Right lobe of liver (tissue), 4 donors: ENCODE measurements at regions not wholly inside any gene's neighbourhood (a gene's known extent, or its start where the extent isn't known, plus 50 kb on each side); places are given as distances from the start of the nearest gene placed in this dataset.

ENCODE experiments used
- CTCF ChIP-seq, 4 donors: fragments of 200-600 bp in 3 of 4; fragments of 450-650 bp in 1 of 4; IDR thresholded peaks; one replicate each; pipeline versions ENCODE4 v1.5.1 to v1.8.0; 2016 to 2022; ENCODE audit warnings: antibody characterized with exemption in 4 of 4, mild to moderate bottlenecking in 2 of 4
- POLR2A ChIP-seq: fragments of 450-650 bp; IDR thresholded peaks from one replicate; pipeline ENCODE4 v1.6.1; 2017; ENCODE audit warnings: antibody characterized with exemption, mild to moderate bottlenecking
- donor health status: DM: no; HTN: no; CAD: no.
- donor health status: DM: no; HTN: no; CAD: no.
- donor health status: DM: no; HTN: yes; CAD: no.

GRCh38 chr10:88179831-88180230 lies 316.4 kb downstream of the PTEN start:
- TF ChIP-seq CTCF (IDR thresholded peaks at IDR 0.05) (no peak), POLR2A (no peak)
